Osteoblast (primary cell): ENCODE measurements at regions not wholly inside any gene's neighbourhood (a gene's known extent, or its start where the extent isn't known, plus 50 kb on each side); places are given as distances from the start of the nearest gene placed in this dataset.
A peak's percentile ranks its signal among the peaks of the same experiment; 100 is the strongest.

Experiments
- DNase-seq: peaks from one replicate; pipeline ENCODE4 v3.0.0; 2011; ENCODE audit warnings: low spot score, mixed read lengths; ENCODE audit not compliant: insufficient read length; ENCODE audit errors: missing footprints
- H2AFZ ChIP-seq: 2 replicates; pipeline ENCODE4 v1.6.0; 2011; ENCODE audit warnings: mild to moderate bottlenecking, low read length
- H3K27ac ChIP-seq: 2 replicates; pipeline ENCODE4 v1.5.1; 2011; ENCODE audit warnings: mild to moderate bottlenecking, low read depth, low read length, moderate library complexity
- H3K27me3 ChIP-seq: 2 replicates; pipeline ENCODE4 v1.6.0; 2012; ENCODE audit warnings: mild to moderate bottlenecking, control low read depth, inconsistent platforms, low read length, moderate library complexity; ENCODE audit not compliant: insufficient read depth
- H3K36me3 ChIP-seq: 2 replicates; pipeline ENCODE4 v1.5.1; 2011; ENCODE audit warnings: mild to moderate bottlenecking, low read length, control low read depth, moderate library complexity; ENCODE audit not compliant: insufficient read depth
- H3K4me1 ChIP-seq: 2 replicates; pipeline ENCODE4 v1.5.1; 2011; ENCODE audit warnings: mild to moderate bottlenecking, low read length, control low read depth, moderate library complexity; ENCODE audit not compliant: insufficient read depth
- H3K4me2 ChIP-seq: 2 replicates; pipeline ENCODE4 v1.6.0; 2011; ENCODE audit warnings: mild to moderate bottlenecking, low read length; ENCODE audit not compliant: insufficient read depth
- H3K4me3 ChIP-seq: fragments of 200-600 bp; sonication (generic); 3 replicates; pipeline ENCODE4 v1.5.1; 2012; ENCODE audit warnings: mild to moderate bottlenecking, low read length, inconsistent platforms; ENCODE audit not compliant: insufficient read depth
- H3K79me2 ChIP-seq: 2 replicates; pipeline ENCODE4 v1.6.0; 2012; ENCODE audit warnings: mild to moderate bottlenecking, low read length, control low read depth, inconsistent platforms; ENCODE audit not compliant: insufficient read depth
- H3K9me3 ChIP-seq: 2 replicates; pipeline ENCODE4 v1.5.1; 2011; ENCODE audit warnings: low read depth, low read length, control low read depth
- H4K20me1 ChIP-seq: 2 replicates; pipeline ENCODE4 v1.6.0; 2012; ENCODE audit warnings: mild to moderate bottlenecking, low read length, control low read depth; ENCODE audit not compliant: insufficient read depth
- TF ChIP-seq, protein P1 (sequence below): IDR thresholded peaks from 2 replicates; pipeline ENCODE4 v1.5.1; 2011; ENCODE audit warnings: mild to moderate bottlenecking, low read depth, low read length, moderate library complexity; ENCODE audit errors: extremely low read depth

DNA sequence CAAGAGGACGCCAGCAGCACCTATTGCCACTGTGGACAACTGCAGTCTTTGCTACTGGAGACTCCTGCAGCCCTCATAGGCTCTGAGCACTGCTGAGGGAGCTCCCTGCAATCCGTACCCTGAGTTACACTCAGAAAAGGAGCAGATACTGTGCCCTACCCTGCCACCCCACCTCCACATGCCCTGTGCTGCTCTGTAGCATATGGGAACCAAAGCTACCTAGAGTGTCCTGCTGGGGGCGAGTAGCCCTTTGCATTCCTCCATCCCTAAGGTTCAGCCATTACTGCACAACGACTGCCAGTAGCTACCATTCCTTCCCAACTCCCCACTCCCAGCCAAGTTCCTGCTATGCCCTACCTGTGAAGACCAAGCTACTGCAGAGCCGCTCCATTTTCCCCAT lies 90.2 kb upstream of the SNCAIP start:
- TF ChIP-seq, protein P1, sequence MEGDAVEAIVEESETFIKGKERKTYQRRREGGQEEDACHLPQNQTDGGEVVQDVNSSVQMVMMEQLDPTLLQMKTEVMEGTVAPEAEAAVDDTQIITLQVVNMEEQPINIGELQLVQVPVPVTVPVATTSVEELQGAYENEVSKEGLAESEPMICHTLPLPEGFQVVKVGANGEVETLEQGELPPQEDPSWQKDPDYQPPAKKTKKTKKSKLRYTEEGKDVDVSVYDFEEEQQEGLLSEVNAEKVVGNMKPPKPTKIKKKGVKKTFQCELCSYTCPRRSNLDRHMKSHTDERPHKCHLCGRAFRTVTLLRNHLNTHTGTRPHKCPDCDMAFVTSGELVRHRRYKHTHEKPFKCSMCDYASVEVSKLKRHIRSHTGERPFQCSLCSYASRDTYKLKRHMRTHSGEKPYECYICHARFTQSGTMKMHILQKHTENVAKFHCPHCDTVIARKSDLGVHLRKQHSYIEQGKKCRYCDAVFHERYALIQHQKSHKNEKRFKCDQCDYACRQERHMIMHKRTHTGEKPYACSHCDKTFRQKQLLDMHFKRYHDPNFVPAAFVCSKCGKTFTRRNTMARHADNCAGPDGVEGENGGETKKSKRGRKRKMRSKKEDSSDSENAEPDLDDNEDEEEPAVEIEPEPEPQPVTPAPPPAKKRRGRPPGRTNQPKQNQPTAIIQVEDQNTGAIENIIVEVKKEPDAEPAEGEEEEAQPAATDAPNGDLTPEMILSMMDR = no peak
- Histone ChIP-seq H3K4me3 (no peak overlapping the region), H3K9me3 (no peaks in the 10 kb centered on the region), H3K27ac (no peak overlapping the region), H4K20me1 (no peaks in the 10 kb centered on the region), H3K27me3 (peaks cover 7% of the 10 kb centered on the region), H3K4me1 (no peaks in the 10 kb centered on the region), H2AFZ (no peak overlapping the region), H3K79me2 (no peaks in the 10 kb centered on the region), H3K4me2 (no peak overlapping the region), H3K36me3 (no peaks in the 10 kb centered on the region)
- DNase-seq = no peak

DNA sequence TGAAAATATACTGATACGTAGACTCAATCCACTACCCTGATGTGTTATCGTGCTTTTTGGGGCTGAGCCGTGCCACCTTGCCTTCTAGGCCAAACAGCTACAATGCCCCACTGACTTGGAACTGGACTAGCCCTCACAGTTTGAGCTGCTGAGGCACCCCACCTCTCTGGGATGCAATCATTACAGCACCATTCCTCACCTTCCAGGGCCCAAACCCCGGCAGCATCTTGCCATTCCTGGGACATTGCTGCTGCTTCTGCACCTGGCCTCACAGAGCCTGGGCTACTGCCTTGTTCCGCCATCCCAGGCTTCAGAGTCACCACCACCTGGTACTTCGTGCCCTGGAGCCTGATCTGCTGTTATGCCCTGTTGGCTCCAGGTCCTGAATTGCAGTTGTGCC lies 89.5 kb upstream of the SNCAIP start:
- H3K4me1 ChIP-seq = no peaks in the 10 kb centered on the region
- H2AFZ ChIP-seq = no peak overlapping the region
- TF ChIP-seq, protein P1 = no peak
- peak; percentile 2 for DNase-seq
- no peaks in the 10 kb centered on the region for H4K20me1 ChIP-seq
- no peaks in the 10 kb centered on the region for H3K79me2 ChIP-seq
- no peak overlapping the region for H3K4me2 ChIP-seq
- no peak overlapping the region for H3K4me3 ChIP-seq
- no peaks in the 10 kb centered on the region for H3K36me3 ChIP-seq
- no peaks in the 10 kb centered on the region for H3K9me3 ChIP-seq
- H3K27me3 ChIP-seq = peaks cover 7% of the 10 kb centered on the region
- no peak overlapping the region for H3K27ac ChIP-seq

DNA sequence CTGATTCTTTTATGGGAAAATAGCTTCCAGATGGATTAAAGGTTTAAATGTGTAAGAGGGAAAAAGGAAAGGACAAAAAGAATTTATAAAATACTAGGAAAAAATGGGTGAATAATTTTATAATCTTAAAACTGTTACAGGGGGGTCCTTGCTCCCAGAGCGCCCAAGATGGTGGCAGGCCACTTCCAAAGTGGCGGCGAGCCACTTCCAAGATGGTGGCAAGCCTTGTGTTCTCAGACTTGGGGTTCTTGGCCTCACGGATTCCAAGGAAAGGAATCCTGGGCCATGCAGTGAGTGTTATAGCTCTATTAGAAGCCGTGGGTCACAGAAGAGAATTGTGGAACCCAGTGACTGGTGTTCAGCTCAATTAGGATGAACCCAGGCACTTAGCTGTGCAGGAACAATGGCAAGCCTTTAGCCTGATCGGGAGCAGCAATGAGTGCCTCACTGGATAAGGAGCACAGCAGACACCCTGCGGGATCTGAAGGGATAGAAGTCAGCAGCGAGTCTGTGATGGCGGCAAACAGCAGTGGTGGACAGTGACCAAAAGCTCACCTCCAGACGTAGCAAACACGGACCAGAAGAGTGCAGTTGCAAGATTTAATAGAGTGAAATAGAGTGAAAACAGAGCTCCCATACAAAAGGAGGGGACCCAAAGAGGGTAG lies 83.2 kb upstream of the SNCAIP start:
- Histone ChIP-seq H3K4me2 (no peak overlapping the region), H3K4me1 (no peaks in the 10 kb centered on the region), H3K27ac (no peak overlapping the region), H2AFZ (no peak overlapping the region), H4K20me1 (no peaks in the 10 kb centered on the region), H3K9me3 (no peaks in the 10 kb centered on the region), H3K4me3 (no peak overlapping the region), H3K27me3 (no peaks in the 10 kb centered on the region), H3K36me3 (no peaks in the 10 kb centered on the region), H3K79me2 (no peaks in the 10 kb centered on the region)
- DNase-seq = no peak
- TF ChIP-seq, protein P1 = no peak

DNA sequence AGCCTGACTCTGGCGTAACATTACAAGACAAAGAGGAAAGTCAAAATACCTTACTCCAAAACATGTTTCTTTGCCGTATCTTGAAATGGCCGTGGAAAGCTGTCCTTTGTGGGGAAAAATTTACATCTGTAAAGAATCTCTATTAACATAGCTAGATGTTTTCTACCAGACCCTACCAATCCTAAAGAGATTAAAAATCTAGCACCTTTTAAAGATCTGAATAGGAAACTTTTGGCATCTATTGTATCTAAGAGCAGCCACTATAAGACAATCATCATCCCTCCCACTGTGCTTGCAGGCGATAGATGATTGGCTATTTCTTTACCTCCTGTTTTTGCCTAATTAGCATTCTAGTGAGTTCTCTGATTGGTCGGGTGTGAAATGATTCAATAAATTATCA lies 82.5 kb upstream of the SNCAIP start:
- H3K27me3 ChIP-seq = no peaks in the 10 kb centered on the region
- H3K79me2 ChIP-seq = no peaks in the 10 kb centered on the region
- H4K20me1 ChIP-seq = no peaks in the 10 kb centered on the region
- H2AFZ ChIP-seq = no peak overlapping the region
- no peak for DNase-seq
- TF ChIP-seq, protein P1 = no peak
- no peak overlapping the region for H3K4me3 ChIP-seq
- H3K9me3 ChIP-seq = no peaks in the 10 kb centered on the region
- no peaks in the 10 kb centered on the region for H3K36me3 ChIP-seq
- no peak overlapping the region for H3K27ac ChIP-seq
- no peak overlapping the region for H3K4me2 ChIP-seq
- H3K4me1 ChIP-seq = no peaks in the 10 kb centered on the region
